ENCODE measurements at regions not wholly inside any gene's neighbourhood (a gene's known extent, or its start where the extent isn't known, plus 50 kb on each side); places are given as distances from the start of the nearest gene placed in this dataset.
"Not testable (repeated sequence)": the region's sequence is repeated elsewhere in the genome, so short reads cannot be mapped to it uniquely, and the experiment has no call there.

GRCh38 chr5:159781626-159782157 lies 134.6 kb upstream of the ADRA1B start:
- DNase-seq (ENCODE audit: low spot score) = no peak

- DNase-seq (ENCODE audit: low spot score) = no peak
Observed at GRCh38 chr5:159782197-159782994, 133.9 kb upstream of the ADRA1B start.

- no peak for DNase-seq (ENCODE audit: low spot score)
Observed at GRCh38 chr5:159782995-159783300, 133.3 kb upstream of the ADRA1B start.

GRCh38 chr5:159783726-159784247 lies 132.5 kb upstream of the ADRA1B start:
- DNase-seq (ENCODE audit: low spot score) = no peak

- no peak for DNase-seq (ENCODE audit: low spot score)
Observed at GRCh38 chr5:159784993-159785392, 131.3 kb upstream of the ADRA1B start.

GRCh38 chr5:159785656-159786055 lies 130.6 kb upstream of the ADRA1B start:
- DNase-seq (ENCODE audit: low spot score) = no peak

GRCh38 chr5:159786201-159786600 lies 130.1 kb upstream of the ADRA1B start:
- DNase-seq (ENCODE audit: low spot score) = no peak

- peak; percentile 86 for DNase-seq (ENCODE audit: low spot score)
Observed at GRCh38 chr5:159786901-159787691, 129.2 kb upstream of the ADRA1B start.

GRCh38 chr5:159787837-159788236 lies 128.4 kb upstream of the ADRA1B start:
- DNase-seq (ENCODE audit: low spot score) = no peak

GRCh38 chr5:159788835-159789331 lies 127.4 kb upstream of the ADRA1B start:
- DNase-seq (ENCODE audit: low spot score) = no peak

- no peak for DNase-seq (ENCODE audit: low spot score)
Observed at GRCh38 chr5:159792180-159792579, 124.1 kb upstream of the ADRA1B start.

GRCh38 chr5:159797261-159797970 lies 118.9 kb upstream of the ADRA1B start:
- no peak for DNase-seq (ENCODE audit: low spot score)

GRCh38 chr5:159799701-159800100 lies 116.6 kb upstream of the ADRA1B start:
- no peak for DNase-seq (ENCODE audit: low spot score)

- no peak for DNase-seq (ENCODE audit: low spot score)
Observed at GRCh38 chr5:159800131-159800840, 116.0 kb upstream of the ADRA1B start.

- DNase-seq (ENCODE audit: low spot score) = no peak
Observed at GRCh38 chr5:159801303-159801702, 115.0 kb upstream of the ADRA1B start.

GRCh38 chr5:159802661-159803060 lies 113.6 kb upstream of the ADRA1B start:
- no peak for DNase-seq (ENCODE audit: low spot score)

- no peak for DNase-seq (ENCODE audit: low spot score)
Observed at GRCh38 chr5:159804121-159804520, 112.2 kb upstream of the ADRA1B start.

GRCh38 chr5:159805021-159805420 lies 111.3 kb upstream of the ADRA1B start:
- DNase-seq (ENCODE audit: low spot score) = no peak

- not testable (repeated sequence) for DNase-seq (ENCODE audit: low spot score)
Observed at GRCh38 chr5:159807135-159807534, 109.1 kb upstream of the ADRA1B start.

- DNase-seq (ENCODE audit: low spot score) = no peak
Observed at GRCh38 chr5:159807586-159807985, 108.7 kb upstream of the ADRA1B start.

GRCh38 chr5:159811712-159812111 lies 104.6 kb upstream of the ADRA1B start:
- DNase-seq (ENCODE audit: low spot score) = no peak
